PFSK-1 (cell line): ENCODE measurements at regions not wholly inside any gene's neighbourhood (a gene's known extent, or its start where the extent isn't known, plus 50 kb on each side); places are given as distances from the start of the nearest gene placed in this dataset.

Experiments
- POLR2AphosphoS5 ChIP-seq: IDR thresholded peaks from 2 replicates; pipeline ENCODE4 v1.6.1; 2012; ENCODE audit warnings: low read depth, mild to moderate bottlenecking, control low read depth, low read length, moderate library complexity
- REST ChIP-seq, 2 experiments: IDR thresholded peaks; 2 replicates each; pipeline versions ENCODE4 v1.6.1 to v1.8.0; 2011 to 2012; ENCODE audit warnings: low read depth in 2 of 2, low read length in 2 of 2, control low read depth in 1 of 2, inconsistent platforms in 1 of 2, mild to moderate bottlenecking in 1 of 2, moderate library complexity in 1 of 2; ENCODE audit not compliant: insufficient read depth in 1 of 2
- TAF1 ChIP-seq: IDR thresholded peaks from 2 replicates; pipeline ENCODE4 v1.6.1; 2012; ENCODE audit warnings: low read length, control low read depth, borderline replicate concordance; ENCODE audit not compliant: insufficient read depth

DNA sequence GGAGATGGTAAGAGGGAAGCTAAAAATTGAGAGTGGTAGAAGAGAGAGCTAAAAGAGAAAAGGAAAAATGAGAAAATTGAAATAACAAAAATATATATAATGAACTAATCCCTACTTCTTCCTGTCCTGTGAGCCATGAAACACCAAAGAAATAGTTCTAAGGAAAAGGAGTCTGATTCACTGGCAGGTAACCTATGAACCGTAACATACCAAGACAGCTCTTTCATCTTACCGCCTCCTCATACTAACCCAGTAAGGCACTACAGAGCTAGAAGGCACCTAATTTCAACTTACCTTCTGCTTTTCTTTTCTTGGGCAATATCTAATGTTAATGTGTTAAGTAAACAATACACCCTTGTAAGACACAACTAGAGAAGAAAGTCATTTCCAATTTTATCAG lies 297.7 kb upstream of the DIAPH2 start:
- no peak for TF ChIP-seq POLR2AphosphoS5
- TF ChIP-seq TAF1: no peak
- no peak for TF ChIP-seq REST (IDR thresholded peaks at IDR 0.05; ENCODE audit: insufficient read depth in 1 of 2, low read depth in 2 of 2, low read length in 2 of 2)
